NCI-H1105 treated with DMSO at 0.1 percent for 48 hours (cell line): ENCODE measurements at regions not wholly inside any gene's neighbourhood (a gene's known extent, or its start where the extent isn't known, plus 50 kb on each side); places are given as distances from the start of the nearest gene placed in this dataset.

Source experiments
- DNase-seq: peaks from one replicate; lab custom pipeline; 2025; lab: John Stamatoyannopoulos, UW

GRCh38 chr10:4051641-4052151 lies 266.7 kb upstream of the KLF6 start:
- DNase-seq: no peak

GRCh38 chr10:4051011-4051640 lies 266.1 kb upstream of the KLF6 start:
- no peak for DNase-seq

GRCh38 chr10:4050061-4050460 lies 265.1 kb upstream of the KLF6 start:
- no peak for DNase-seq

- DNase-seq: no peak
Measured at GRCh38 chr10:4049348-4049747, 264.3 kb upstream of the KLF6 start.

- no peak for DNase-seq
Measured at GRCh38 chr10:4048236-4048864, 263.3 kb upstream of the KLF6 start.

GRCh38 chr10:4046712-4047354 lies 261.8 kb upstream of the KLF6 start:
- no peak for DNase-seq

GRCh38 chr10:4046030-4046429 lies 261.0 kb upstream of the KLF6 start:
- no peak for DNase-seq

- no peak for DNase-seq
Measured at GRCh38 chr10:4043897-4044665, 259.1 kb upstream of the KLF6 start.

GRCh38 chr10:4041635-4042034 lies 256.6 kb upstream of the KLF6 start:
- DNase-seq: no peak

GRCh38 chr10:4038000-4038399 lies 253.0 kb upstream of the KLF6 start:
- DNase-seq: no peak

GRCh38 chr10:4035599-4035945 lies 250.6 kb upstream of the KLF6 start:
- no peak for DNase-seq

GRCh38 chr10:4034907-4035598 lies 250.0 kb upstream of the KLF6 start:
- no peak for DNase-seq

- DNase-seq: no peak
Measured at GRCh38 chr10:4033341-4033896, 248.4 kb upstream of the KLF6 start.

GRCh38 chr10:4029866-4030265 lies 244.9 kb upstream of the KLF6 start:
- no peak for DNase-seq

GRCh38 chr10:4028854-4029583 lies 244.0 kb upstream of the KLF6 start:
- no peak for DNase-seq

GRCh38 chr10:4028027-4028471 lies 243.0 kb upstream of the KLF6 start:
- no peak for DNase-seq

GRCh38 chr10:4025339-4025738 lies 240.3 kb upstream of the KLF6 start:
- DNase-seq: no peak

- DNase-seq: no peak
Measured at GRCh38 chr10:4024516-4025245, 239.7 kb upstream of the KLF6 start.

GRCh38 chr10:4024027-4024426 lies 239.0 kb upstream of the KLF6 start:
- no peak for DNase-seq

- DNase-seq: no peak
Measured at GRCh38 chr10:4022473-4022872, 237.5 kb upstream of the KLF6 start.
